SK-N-SH treated with all-trans-retinoic acid at 6 μM for 48 hours (cell line): ENCODE measurements at regions not wholly inside any gene's neighbourhood (a gene's known extent, or its start where the extent isn't known, plus 50 kb on each side); places are given as distances from the start of the nearest gene placed in this dataset.

Experiments used
- ARNTL ChIP-seq: fragments of 450-650 bp; formaldehyde crosslinking; IDR thresholded peaks from 2 replicates; pipeline ENCODE4 v1.5.0; 2020; ENCODE audit warnings: low read depth, mild to moderate bottlenecking, moderate library complexity, borderline replicate concordance
- BACH2 ChIP-seq: fragments of 250-450 bp; sonication (Bioruptor Pico); IDR thresholded peaks from 2 replicates; pipeline ENCODE4 v1.9.0; 2021; ENCODE audit warnings: mild to moderate bottlenecking, borderline replicate concordance
- ESRRG ChIP-seq: fragments of 250-450 bp; sonication (Bioruptor Pico); IDR thresholded peaks from 2 replicates; pipeline ENCODE4 v1.6.1; 2021; ENCODE audit warnings: mild to moderate bottlenecking
- RARB ChIP-seq: fragments of 250-450 bp; sonication (Bioruptor Pico); IDR thresholded peaks from 2 replicates; pipeline ENCODE4 v1.8.0; 2021; ENCODE audit warnings: mild to moderate bottlenecking, moderate library complexity
- ZFP3 ChIP-seq: fragments of 250-450 bp; sonication (Bioruptor Pico); IDR thresholded peaks from 2 replicates; pipeline ENCODE4 v1.5.0; 2020; ENCODE audit warnings: mild to moderate bottlenecking, moderate library complexity
- ZFP30 ChIP-seq: fragments of 450-650 bp; formaldehyde crosslinking; IDR thresholded peaks from 2 replicates; pipeline ENCODE4 v1.5.0; 2022; ENCODE audit warnings: mild to moderate bottlenecking, moderate library complexity
- TF ChIP-seq, protein P1 (sequence below): fragments of 250-450 bp; sonication (Bioruptor Pico); IDR thresholded peaks from 2 replicates; pipeline ENCODE4 v1.5.0; 2020; ENCODE audit warnings: mild to moderate bottlenecking, moderate library complexity

DNA sequence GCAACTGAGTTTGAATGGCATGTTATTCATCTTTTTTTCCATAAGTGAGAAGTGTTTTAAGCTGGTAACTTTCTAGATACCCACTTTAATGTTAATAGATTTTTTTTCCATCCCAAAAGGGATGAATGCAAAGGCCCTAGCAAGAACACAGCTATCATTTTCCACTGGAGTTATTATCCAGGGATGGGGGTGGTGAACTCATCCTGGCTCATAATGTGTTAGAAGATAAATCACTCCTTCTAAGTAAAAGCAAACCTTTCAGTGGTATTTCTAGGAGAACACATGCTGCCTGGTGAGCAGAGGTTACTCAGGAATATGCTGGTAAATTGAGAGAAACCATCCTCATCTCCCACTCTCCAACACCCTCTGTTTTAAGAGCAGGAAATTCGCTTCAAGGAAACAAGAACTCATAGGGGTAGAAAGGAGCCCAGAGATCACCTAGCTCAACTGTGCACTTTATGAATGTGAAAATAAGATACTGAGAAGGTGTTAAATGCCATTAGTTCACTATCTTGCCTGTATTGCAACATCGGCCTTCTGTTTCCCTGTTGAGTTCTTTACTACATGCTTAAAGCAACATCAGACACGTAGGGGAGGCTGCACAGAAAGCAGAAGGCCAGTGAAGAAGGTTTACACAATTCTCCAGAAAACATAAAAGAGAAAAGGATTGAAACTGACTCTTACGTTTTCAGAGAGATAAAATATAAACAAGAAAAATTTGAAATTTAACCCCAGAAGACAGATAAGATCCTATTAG is 264.0 kb upstream of the PRKCQ start:
- TF ChIP-seq ARNTL (no peak), RARB (CRISPR knock-in tag) (no peak), ZFP3 (CRISPR knock-in tag) (no peak), ESRRG (CRISPR knock-in tag) (no peak), BACH2 (CRISPR knock-in tag) (no peak), ZFP30 (CRISPR knock-in tag) (no peak)
- TF ChIP-seq, protein P1, sequence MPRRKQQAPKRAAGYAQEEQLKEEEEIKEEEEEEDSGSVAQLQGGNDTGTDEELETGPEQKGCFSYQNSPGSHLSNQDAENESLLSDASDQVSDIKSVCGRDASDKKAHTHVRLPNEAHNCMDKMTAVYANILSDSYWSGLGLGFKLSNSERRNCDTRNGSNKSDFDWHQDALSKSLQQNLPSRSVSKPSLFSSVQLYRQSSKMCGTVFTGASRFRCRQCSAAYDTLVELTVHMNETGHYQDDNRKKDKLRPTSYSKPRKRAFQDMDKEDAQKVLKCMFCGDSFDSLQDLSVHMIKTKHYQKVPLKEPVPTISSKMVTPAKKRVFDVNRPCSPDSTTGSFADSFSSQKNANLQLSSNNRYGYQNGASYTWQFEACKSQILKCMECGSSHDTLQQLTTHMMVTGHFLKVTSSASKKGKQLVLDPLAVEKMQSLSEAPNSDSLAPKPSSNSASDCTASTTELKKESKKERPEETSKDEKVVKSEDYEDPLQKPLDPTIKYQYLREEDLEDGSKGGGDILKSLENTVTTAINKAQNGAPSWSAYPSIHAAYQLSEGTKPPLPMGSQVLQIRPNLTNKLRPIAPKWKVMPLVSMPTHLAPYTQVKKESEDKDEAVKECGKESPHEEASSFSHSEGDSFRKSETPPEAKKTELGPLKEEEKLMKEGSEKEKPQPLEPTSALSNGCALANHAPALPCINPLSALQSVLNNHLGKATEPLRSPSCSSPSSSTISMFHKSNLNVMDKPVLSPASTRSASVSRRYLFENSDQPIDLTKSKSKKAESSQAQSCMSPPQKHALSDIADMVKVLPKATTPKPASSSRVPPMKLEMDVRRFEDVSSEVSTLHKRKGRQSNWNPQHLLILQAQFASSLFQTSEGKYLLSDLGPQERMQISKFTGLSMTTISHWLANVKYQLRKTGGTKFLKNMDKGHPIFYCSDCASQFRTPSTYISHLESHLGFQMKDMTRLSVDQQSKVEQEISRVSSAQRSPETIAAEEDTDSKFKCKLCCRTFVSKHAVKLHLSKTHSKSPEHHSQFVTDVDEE (CRISPR knock-in tag), result no peak
